Esophagus (tissue), 2 donors: ENCODE measurements at regions not wholly inside any gene's neighbourhood (a gene's known extent, or its start where the extent isn't known, plus 50 kb on each side); places are given as distances from the start of the nearest gene placed in this dataset.

Experiments used
- H3K27ac ChIP-seq, 2 donors: one replicate each; pipeline ENCODE4 v1.5.1; 2013; ENCODE audit warnings: low read depth in 2 of 2, mild to moderate bottlenecking in 2 of 2, inconsistent platforms in 1 of 2, low read length in 1 of 2, moderate library complexity in 1 of 2
- H3K27me3 ChIP-seq, 2 donors: one replicate each; pipeline ENCODE4 v1.6.1; 2013; ENCODE audit warnings: low read length in 2 of 2, control low read depth in 1 of 2, mild to moderate bottlenecking in 1 of 2; ENCODE audit not compliant: insufficient read depth in 2 of 2, control insufficient read depth in 1 of 2
- H3K36me3 ChIP-seq, 2 donors: one replicate each; pipeline ENCODE4 v1.6.1; 2013; ENCODE audit warnings: low read length in 1 of 2; ENCODE audit not compliant: control insufficient read depth in 2 of 2, insufficient read depth in 2 of 2
- H3K4me1 ChIP-seq, 2 donors: one replicate each; pipeline ENCODE4 v1.6.1; 2013; ENCODE audit warnings: low read length in 1 of 2; ENCODE audit not compliant: control insufficient read depth in 2 of 2, insufficient read depth in 2 of 2
- H3K4me3 ChIP-seq, 2 donors: one replicate each; pipeline ENCODE4 v1.5.1; 2013; ENCODE audit warnings: low read length in 2 of 2, mild to moderate bottlenecking in 2 of 2, low read depth in 1 of 2, moderate library complexity in 1 of 2
- H3K9me3 ChIP-seq, 2 donors: one replicate each; pipeline ENCODE4 v1.6.1; 2013; ENCODE audit warnings: mild to moderate bottlenecking in 2 of 2, low read depth in 1 of 2, low read length in 1 of 2, moderate library complexity in 1 of 2; ENCODE audit not compliant: control insufficient read depth in 2 of 2, insufficient read depth in 1 of 2
- WGBS, 2 donors: extraction: QIAGEN DNeasy Blood & Tissue Kit; methylation state at CpG; one replicate each; pipeline ENCODE4 v1.1.7; 2013; 5-methylcytosine and 5-hydroxymethylcytosine counted together
- donor health status: healthy with polysubstance abuse.
- donor health status: Bipolar disorder and iron deficiency.

- no peaks in the 10 kb centered on the region for H3K4me1 ChIP-seq
- 34 to 49% methylated on average over 1 of the region's 1 CpG for WGBS, 2 donors
- no peak overlapping the region for H3K4me3 ChIP-seq
- peaks cover 0 to 4% of the 10 kb centered on the region in 2 donors for H3K9me3 ChIP-seq
- no peaks in the 10 kb centered on the region for H3K27me3 ChIP-seq
- no peaks in the 10 kb centered on the region for H3K36me3 ChIP-seq
- H3K27ac ChIP-seq, result no peak overlapping the region
Observed at GRCh38 chr3:94709249-94709902, 646.5 kb downstream of the NSUN3 start.

- no peak overlapping the region for H3K27ac ChIP-seq
- no peaks in the 10 kb centered on the region for H3K36me3 ChIP-seq
- no peaks in the 10 kb centered on the region for H3K4me1 ChIP-seq
- H3K4me3 ChIP-seq, result no peak overlapping the region
- no peaks in the 10 kb centered on the region for H3K27me3 ChIP-seq
- H3K9me3 ChIP-seq, result no peaks in the 10 kb centered on the region
Observed at GRCh38 chr3:94714194-94714593, 651.3 kb downstream of the NSUN3 start.

GRCh38 chr3:94716326-94717018 is 653.6 kb downstream of the NSUN3 start:
- H3K9me3 ChIP-seq, result no peaks in the 10 kb centered on the region
- H3K36me3 ChIP-seq, result no peaks in the 10 kb centered on the region
- H3K4me1 ChIP-seq, result no peaks in the 10 kb centered on the region
- H3K27ac ChIP-seq, result no peak overlapping the region
- no peak overlapping the region for H3K4me3 ChIP-seq
- 49 to 68% methylated on average over 2 of the region's 2 CpGs for WGBS, 2 donors
- H3K27me3 ChIP-seq, result no peaks in the 10 kb centered on the region

DNA sequence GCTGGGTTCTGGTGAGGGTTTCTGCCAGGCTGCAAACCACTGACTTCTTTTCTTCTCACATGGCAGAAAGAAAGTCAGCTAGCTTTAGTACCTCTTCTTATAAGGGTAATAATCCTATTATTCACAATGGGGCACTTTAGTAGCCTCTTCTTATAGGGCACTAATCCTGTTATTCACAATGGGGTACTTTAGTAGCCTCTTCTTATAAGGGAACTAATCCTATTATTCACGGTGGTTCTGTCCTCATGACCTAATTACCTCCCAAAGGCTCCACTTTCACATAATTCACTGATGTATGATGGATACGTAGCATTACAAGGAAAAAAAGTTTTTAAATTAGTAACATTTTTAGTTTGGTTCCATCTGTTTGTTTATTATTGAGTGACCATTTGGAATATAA is 671.3 kb downstream of the NSUN3 start:
- no peaks in the 10 kb centered on the region for H3K36me3 ChIP-seq
- no peak overlapping the region for H3K4me3 ChIP-seq
- H3K27me3 ChIP-seq, result no peaks in the 10 kb centered on the region
- no peak overlapping the region for H3K27ac ChIP-seq
- H3K4me1 ChIP-seq, result no peaks in the 10 kb centered on the region
- no peaks in the 10 kb centered on the region for H3K9me3 ChIP-seq
- 54 to 78% methylated on average over 2 of the region's 2 CpGs for WGBS, 2 donors

DNA sequence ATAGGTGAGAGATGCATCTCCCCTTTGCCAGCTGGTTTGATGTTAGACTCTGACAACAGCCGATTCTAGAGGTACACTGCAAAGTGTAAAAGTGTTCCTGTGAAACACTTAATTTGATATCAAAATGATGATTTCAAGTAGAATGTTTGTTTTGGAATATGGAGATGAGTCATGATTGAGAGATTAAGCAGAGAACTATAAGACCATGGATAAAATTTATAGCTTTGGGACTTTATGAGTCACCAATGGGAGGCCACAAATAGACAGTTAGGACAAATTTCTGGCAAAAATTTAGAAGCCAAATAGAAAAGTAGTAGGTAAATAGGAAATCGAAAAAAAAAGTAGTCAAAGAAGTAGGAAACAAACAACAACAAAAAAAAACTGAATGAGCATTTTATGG is 672.5 kb downstream of the NSUN3 start:
- Histone ChIP-seq H3K4me1 (no peaks in the 10 kb centered on the region), H3K27me3 (no peaks in the 10 kb centered on the region), H3K9me3 (no peaks in the 10 kb centered on the region), H3K36me3 (no peaks in the 10 kb centered on the region), H3K27ac (no peak overlapping the region), H3K4me3 (no peak overlapping the region)
- 69 to 80% methylated on average over 2 of the region's 2 CpGs for WGBS, 2 donors

- Histone ChIP-seq H3K36me3 (no peaks in the 10 kb centered on the region), H3K27me3 (no peaks in the 10 kb centered on the region), H3K4me3 (no peak overlapping the region), H3K9me3 (no peaks in the 10 kb centered on the region), H3K27ac (no peak overlapping the region), H3K4me1 (no peaks in the 10 kb centered on the region)
- 78 to 88% methylated on average over 2 of the region's 2 CpGs for WGBS, 2 donors
Observed at GRCh38 chr3:94737116-94737515, 674.3 kb downstream of the NSUN3 start.

DNA sequence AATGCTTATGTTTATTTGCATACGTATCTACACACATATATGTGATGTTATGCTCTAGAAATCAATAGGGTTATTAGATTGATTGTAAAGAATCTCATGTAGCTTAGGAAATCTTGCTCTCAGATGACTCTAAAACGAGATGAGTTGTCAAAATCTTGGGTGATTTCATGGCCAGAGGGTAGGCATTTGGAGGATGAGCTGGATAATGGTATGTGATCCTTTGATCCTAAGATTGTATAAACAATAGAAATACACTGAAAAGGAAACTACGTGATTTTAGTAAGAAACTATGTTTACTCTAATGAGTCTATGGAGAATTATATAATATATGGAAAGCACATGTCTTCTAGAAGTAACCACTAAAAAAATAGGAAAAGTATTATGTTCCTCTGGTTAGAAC is 676.6 kb downstream of the NSUN3 start:
- Histone ChIP-seq H3K4me1 (no peaks in the 10 kb centered on the region), H3K4me3 (no peak overlapping the region), H3K36me3 (no peaks in the 10 kb centered on the region), H3K9me3 (no peaks in the 10 kb centered on the region), H3K27ac (no peak overlapping the region), H3K27me3 (no peaks in the 10 kb centered on the region)
- 44 to 54% methylated on average over 3 of the region's 3 CpGs for WGBS, 2 donors

GRCh38 chr3:94758751-94759150 is 695.9 kb downstream of the NSUN3 start:
- Histone ChIP-seq H3K9me3 (no peaks in the 10 kb centered on the region), H3K4me1 (no peaks in the 10 kb centered on the region), H3K27me3 (no peaks in the 10 kb centered on the region), H3K27ac (no peak overlapping the region), H3K4me3 (no peak overlapping the region), H3K36me3 (no peaks in the 10 kb centered on the region)
- WGBS, 2 donors, result 55 to 56% methylated on average over 5 of the region's 5 CpGs

DNA sequence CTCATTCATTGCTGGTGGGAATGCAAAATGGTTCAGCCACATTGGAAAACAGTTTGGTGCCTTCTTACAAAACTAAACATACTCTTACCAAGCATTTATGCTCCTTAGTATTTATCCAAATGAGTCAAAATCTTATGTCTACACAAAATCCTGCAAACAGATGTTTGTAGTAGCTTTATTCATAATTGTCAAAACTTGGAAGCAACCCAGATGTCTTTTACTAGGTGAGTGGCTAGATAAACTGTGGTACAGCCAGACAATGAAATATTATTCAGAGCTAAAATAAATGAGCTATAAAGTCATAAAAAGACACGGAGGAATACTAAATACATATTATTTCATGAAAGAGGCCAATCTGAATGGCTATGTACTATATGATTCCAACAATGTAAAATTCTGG is 709.5 kb downstream of the NSUN3 start:
- Histone ChIP-seq H3K9me3 (peaks cover 0 to 2% of the 10 kb centered on the region in 2 donors), H3K4me1 (no peaks in the 10 kb centered on the region), H3K36me3 (no peaks in the 10 kb centered on the region), H3K27ac (no peak overlapping the region), H3K4me3 (no peak overlapping the region), H3K27me3 (no peaks in the 10 kb centered on the region)
- 20 to 35% methylated on average over 1 of the region's 1 CpG for WGBS, 2 donors

GRCh38 chr3:94775746-94776145 is 712.9 kb downstream of the NSUN3 start:
- no peak overlapping the region for H3K4me3 ChIP-seq
- no peak overlapping the region for H3K27ac ChIP-seq
- H3K27me3 ChIP-seq, result no peaks in the 10 kb centered on the region
- H3K36me3 ChIP-seq, result no peaks in the 10 kb centered on the region
- 59 to 72% methylated on average over 2 of the region's 2 CpGs for WGBS, 2 donors
- peaks cover 0 to 2% of the 10 kb centered on the region in 2 donors for H3K9me3 ChIP-seq
- no peaks in the 10 kb centered on the region for H3K4me1 ChIP-seq
